ENCODE measurements at regions not wholly inside any gene's neighbourhood (a gene's known extent, or its start where the extent isn't known, plus 50 kb on each side); places are given as distances from the start of the nearest gene placed in this dataset.

GRCh38 chrX:13934731-13935130 lies 95.0 kb downstream of the GEMIN8 start:
- CTCF ChIA-PET = interaction anchor here (0.6 kb wide), 2 partner anchors 23 to 39 kb away, joined by 3 read pairs; no protein-coding TSS in a partner anchor

DNA sequence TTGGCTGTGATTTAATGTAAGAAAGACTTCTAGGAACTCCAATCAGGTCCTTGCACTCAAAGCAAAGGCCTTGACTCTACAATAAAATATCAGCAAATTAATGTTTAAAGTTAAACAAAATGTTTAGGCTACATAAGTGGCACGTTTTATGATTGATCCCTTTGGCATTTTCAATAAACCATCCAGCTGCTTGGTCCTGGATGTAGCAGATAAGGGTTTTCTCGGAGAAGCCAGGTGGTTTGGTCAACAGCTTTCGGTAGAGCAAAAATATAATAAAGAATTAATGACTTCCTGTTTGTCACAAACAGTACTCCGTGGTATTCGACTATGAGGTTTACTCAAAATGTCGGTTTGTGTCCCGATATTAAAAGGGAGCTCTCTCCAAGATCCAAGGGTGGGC lies 95.8 kb downstream of the GEMIN8 start:
- POLR2A ChIA-PET = no interaction called here
- TF ChIP-seq LEF1 (IDR thresholded peaks at IDR 0.05; ENCODE audit: borderline replicate concordance) (no peak), BHLHE40 (IDR thresholded peaks at IDR 0.05; ENCODE audit: borderline replicate concordance) (no peak), SUZ12 (IDR thresholded peaks at IDR 0.05) (no peak), TARDBP (IDR thresholded peaks at IDR 0.05) (no peak), ELF4 (IDR thresholded peaks at IDR 0.05) (no peak), SP1 (IDR thresholded peaks at IDR 0.05) (no peak), FOXA1 (IDR thresholded peaks at IDR 0.05) (no peak), HDGF (IDR thresholded peaks at IDR 0.05; ENCODE audit: borderline replicate concordance) (no peak), FOXK2 (IDR thresholded peaks at IDR 0.05) (no peak), ZNF384 (IDR thresholded peaks at IDR 0.05) (no peak), ARNT (IDR thresholded peaks at IDR 0.05) (no peak), NFRKB (IDR thresholded peaks at IDR 0.05) (no peak), FOXM1 (IDR thresholded peaks at IDR 0.05; ENCODE audit: borderline replicate concordance) (no peak), CTBP1 (IDR thresholded peaks at IDR 0.05; ENCODE audit: borderline replicate concordance) (no peak)
- CTCF ChIA-PET = interaction anchor here (0.6 kb wide), 1 partner anchor 22 kb away, joined by 3 read pairs; no protein-coding TSS in a partner anchor
- DNase-seq (ENCODE audit: extremely low spot score) = no peak

More at GRCh38 chrX:13934731-13935130, 95.0 kb downstream of the GEMIN8 start:
- no peak for DNase-seq (ENCODE audit: extremely low spot score)
- POLR2A ChIA-PET = no interaction called here
- no peak for TF ChIP-seq NFRKB (IDR thresholded peaks at IDR 0.05)
- no peak for TF ChIP-seq CTBP1 (IDR thresholded peaks at IDR 0.05; ENCODE audit: borderline replicate concordance)
- TF ChIP-seq HDGF (IDR thresholded peaks at IDR 0.05; ENCODE audit: borderline replicate concordance) = no peak
- TF ChIP-seq SUZ12 (IDR thresholded peaks at IDR 0.05) = no peak
- no peak for TF ChIP-seq BHLHE40 (IDR thresholded peaks at IDR 0.05; ENCODE audit: borderline replicate concordance)
- TF ChIP-seq SP1 (IDR thresholded peaks at IDR 0.05) = no peak
- no peak for TF ChIP-seq FOXK2 (IDR thresholded peaks at IDR 0.05)
- no peak for TF ChIP-seq ARNT (IDR thresholded peaks at IDR 0.05)
- TF ChIP-seq L3MBTL2 (conservative IDR thresholded peaks at IDR 0.05) = no peak
- no peak for TF ChIP-seq TARDBP (IDR thresholded peaks at IDR 0.05)
- TF ChIP-seq LEF1 (IDR thresholded peaks at IDR 0.05; ENCODE audit: borderline replicate concordance) = no peak

DNA sequence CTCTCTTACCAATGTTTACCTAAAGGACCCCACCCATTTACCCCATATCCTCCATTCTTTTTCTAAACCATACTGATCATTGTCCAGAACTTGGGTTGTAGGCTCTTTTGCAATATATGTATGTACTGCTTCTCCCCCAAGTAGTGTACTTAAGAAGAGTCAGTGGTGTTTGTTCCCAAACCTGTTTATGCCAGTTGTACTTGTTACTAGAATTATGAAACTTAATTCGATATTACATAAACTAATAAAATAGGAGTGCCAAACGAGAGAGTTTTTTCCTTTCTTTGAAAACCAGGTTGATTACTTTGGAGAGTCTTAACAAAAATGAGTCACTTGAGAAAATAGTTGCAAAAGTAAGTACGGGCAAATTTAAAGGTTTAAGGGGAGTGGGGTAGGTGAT lies 96.3 kb downstream of the GEMIN8 start:
- no peak for TF ChIP-seq NFRKB (IDR thresholded peaks at IDR 0.05)
- no peak for TF ChIP-seq ARNT (IDR thresholded peaks at IDR 0.05)
- TF ChIP-seq CTBP1 (IDR thresholded peaks at IDR 0.05; ENCODE audit: borderline replicate concordance) = no peak
- no peak for TF ChIP-seq FOXM1 (IDR thresholded peaks at IDR 0.05; ENCODE audit: borderline replicate concordance)
- TF ChIP-seq ELF4 (IDR thresholded peaks at IDR 0.05) = no peak
- CTCF ChIA-PET = no interaction called here
- DNase-seq (ENCODE audit: extremely low spot score) = no peak
- POLR2A ChIA-PET = no interaction called here

DNA sequence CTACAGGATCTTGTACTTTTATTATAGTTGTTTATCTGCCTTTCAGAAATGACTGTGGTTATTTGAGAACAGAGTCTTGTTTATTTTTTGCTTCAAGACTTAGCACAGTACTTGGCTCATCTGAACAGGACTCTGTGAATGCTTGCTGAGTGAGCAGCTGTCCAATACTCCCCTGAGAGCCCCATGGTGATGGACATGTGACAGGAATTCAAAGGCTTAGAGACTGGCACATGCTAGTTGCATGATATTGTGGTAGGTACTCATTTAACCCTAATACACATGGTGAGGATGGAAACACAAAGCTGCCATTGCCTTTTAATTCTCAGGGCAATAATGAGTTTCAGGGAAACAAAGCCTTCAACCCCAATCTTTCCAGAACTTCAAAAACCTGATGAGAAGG lies 97.3 kb downstream of the GEMIN8 start:
- ChIA-PET CTCF (interaction anchor here (0.6 kb wide), 1 partner anchor 127 kb away, joined by 3 read pairs; no protein-coding TSS in a partner anchor), POLR2A (no interaction called here)
- DNase-seq (ENCODE audit: extremely low spot score) = no peak
- no peak for TF ChIP-seq TARDBP (IDR thresholded peaks at IDR 0.05)
- no peak for TF ChIP-seq BHLHE40 (IDR thresholded peaks at IDR 0.05; ENCODE audit: borderline replicate concordance)
- no peak for TF ChIP-seq ARNT (IDR thresholded peaks at IDR 0.05)
- TF ChIP-seq CTBP1 (IDR thresholded peaks at IDR 0.05; ENCODE audit: borderline replicate concordance) = no peak
- TF ChIP-seq NFRKB (IDR thresholded peaks at IDR 0.05) = no peak
- no peak for TF ChIP-seq L3MBTL2 (conservative IDR thresholded peaks at IDR 0.05)
- TF ChIP-seq, protein P1, sequence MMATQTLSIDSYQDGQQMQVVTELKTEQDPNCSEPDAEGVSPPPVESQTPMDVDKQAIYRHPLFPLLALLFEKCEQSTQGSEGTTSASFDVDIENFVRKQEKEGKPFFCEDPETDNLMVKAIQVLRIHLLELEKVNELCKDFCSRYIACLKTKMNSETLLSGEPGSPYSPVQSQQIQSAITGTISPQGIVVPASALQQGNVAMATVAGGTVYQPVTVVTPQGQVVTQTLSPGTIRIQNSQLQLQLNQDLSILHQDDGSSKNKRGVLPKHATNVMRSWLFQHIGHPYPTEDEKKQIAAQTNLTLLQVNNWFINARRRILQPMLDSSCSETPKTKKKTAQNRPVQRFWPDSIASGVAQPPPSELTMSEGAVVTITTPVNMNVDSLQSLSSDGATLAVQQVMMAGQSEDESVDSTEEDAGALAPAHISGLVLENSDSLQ (IDR thresholded peaks at IDR 0.05) = no peak
- TF ChIP-seq FOXK2 (IDR thresholded peaks at IDR 0.05) = no peak
- TF ChIP-seq FOXM1 (IDR thresholded peaks at IDR 0.05; ENCODE audit: borderline replicate concordance) = no peak
- no peak for TF ChIP-seq FOXA1 (IDR thresholded peaks at IDR 0.05)
- TF ChIP-seq ZNF384 (IDR thresholded peaks at IDR 0.05) = no peak
- TF ChIP-seq ELF4 (IDR thresholded peaks at IDR 0.05) = no peak
- TF ChIP-seq LEF1 (IDR thresholded peaks at IDR 0.05; ENCODE audit: borderline replicate concordance) = no peak
- TF ChIP-seq SUZ12 (IDR thresholded peaks at IDR 0.05) = no peak
- no peak for TF ChIP-seq SP1 (IDR thresholded peaks at IDR 0.05)

DNA sequence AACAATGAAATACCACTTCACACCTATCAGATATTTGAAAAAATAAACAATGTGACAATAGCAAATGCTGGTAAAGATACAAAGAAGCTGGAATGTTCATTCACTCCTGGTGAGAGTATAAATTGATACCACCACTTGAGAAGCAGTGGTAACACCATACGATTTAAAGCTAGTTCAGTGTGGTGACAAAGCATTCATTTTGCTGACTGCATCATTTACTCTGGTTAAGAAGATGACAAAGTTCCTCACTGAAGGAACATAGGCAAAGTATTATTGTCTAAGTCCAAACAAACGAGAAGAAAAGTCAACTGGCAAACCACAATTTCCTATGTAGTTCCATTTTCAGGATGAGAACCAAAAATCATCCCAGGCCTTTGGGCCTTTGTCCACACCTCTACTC lies 102.5 kb downstream of the GEMIN8 start:
- CTCF ChIA-PET = interaction anchor here (0.7 kb wide), 1 partner anchor 12 kb away, joined by 3 read pairs; no protein-coding TSS in a partner anchor
- no peak for DNase-seq (ENCODE audit: extremely low spot score)
- TF ChIP-seq, protein P1 (IDR thresholded peaks at IDR 0.05) = no peak
- no peak for TF ChIP-seq ZNF384 (IDR thresholded peaks at IDR 0.05)
- no peak for TF ChIP-seq NFRKB (IDR thresholded peaks at IDR 0.05)
- TF ChIP-seq ARNT (IDR thresholded peaks at IDR 0.05) = no peak
- no peak for TF ChIP-seq FOXA1 (IDR thresholded peaks at IDR 0.05)
- no peak for TF ChIP-seq L3MBTL2 (conservative IDR thresholded peaks at IDR 0.05)
- TF ChIP-seq SP1 (IDR thresholded peaks at IDR 0.05) = no peak
- no peak for TF ChIP-seq ELF4 (IDR thresholded peaks at IDR 0.05)
- POLR2A ChIA-PET = no interaction called here

DNA sequence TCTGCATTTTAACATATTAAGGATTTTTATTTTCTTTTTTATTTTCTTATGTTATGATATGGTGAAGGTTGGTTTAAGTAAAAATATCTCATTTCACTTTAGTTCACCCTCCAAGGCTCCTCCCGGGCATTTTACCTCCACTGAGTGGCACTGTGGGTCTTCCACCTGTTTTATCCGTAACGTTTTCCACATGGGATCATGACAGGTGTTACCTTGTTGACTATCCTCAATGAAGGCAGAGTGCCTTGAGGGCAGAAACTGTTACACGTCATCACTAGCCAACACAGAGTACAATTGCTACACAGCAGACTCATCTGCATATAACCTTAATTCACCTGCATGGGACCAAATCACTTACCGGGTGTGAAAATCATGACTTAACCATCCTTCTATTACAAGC lies 105.8 kb downstream of the GEMIN8 start:
- DNase-seq (ENCODE audit: extremely low spot score) = no peak
- TF ChIP-seq, protein P1 (IDR thresholded peaks at IDR 0.05) = no peak
- TF ChIP-seq FOXK2 (IDR thresholded peaks at IDR 0.05) (no peak), ZNF384 (IDR thresholded peaks at IDR 0.05) (no peak), L3MBTL2 (conservative IDR thresholded peaks at IDR 0.05) (no peak), SUZ12 (IDR thresholded peaks at IDR 0.05) (no peak), ARNT (IDR thresholded peaks at IDR 0.05) (no peak), LEF1 (IDR thresholded peaks at IDR 0.05; ENCODE audit: borderline replicate concordance) (no peak), NFRKB (IDR thresholded peaks at IDR 0.05) (no peak), TARDBP (IDR thresholded peaks at IDR 0.05) (no peak), FOXM1 (IDR thresholded peaks at IDR 0.05; ENCODE audit: borderline replicate concordance) (no peak), CTBP1 (IDR thresholded peaks at IDR 0.05; ENCODE audit: borderline replicate concordance) (no peak)
- CTCF ChIA-PET = no interaction called here
- POLR2A ChIA-PET = no interaction called here
